H7 (cell line): ENCODE measurements at regions not wholly inside any gene's neighbourhood (a gene's known extent, or its start where the extent isn't known, plus 50 kb on each side); places are given as distances from the start of the nearest gene placed in this dataset.
A peak's percentile ranks its signal among the peaks of the same experiment; 100 is the strongest.
"Not testable (repeated sequence)": the region's sequence is repeated elsewhere in the genome, so short reads cannot be mapped to it uniquely, and the experiment has no call there.

ENCODE experiments used
- DNase-seq: peaks from one replicate; pipeline ENCODE4 v3.0.0; 2012
- H3K27me3 ChIP-seq: 2 replicates; pipeline ENCODE4 v1.6.0; 2011; ENCODE audit warnings: mild to moderate bottlenecking, low read length; ENCODE audit not compliant: control insufficient read depth, insufficient read depth
- H3K36me3 ChIP-seq: replicated peaks from 2 replicates; pipeline ENCODE4 v1.5.1; 2011; ENCODE audit warnings: low read length; ENCODE audit not compliant: control insufficient read depth, insufficient read depth
- H3K4me3 ChIP-seq: 2 replicates; pipeline ENCODE4 v1.5.1; 2011; ENCODE audit warnings: low read depth, mild to moderate bottlenecking, control low read depth, low read length, moderate library complexity; ENCODE audit not compliant: insufficient read depth

DNA sequence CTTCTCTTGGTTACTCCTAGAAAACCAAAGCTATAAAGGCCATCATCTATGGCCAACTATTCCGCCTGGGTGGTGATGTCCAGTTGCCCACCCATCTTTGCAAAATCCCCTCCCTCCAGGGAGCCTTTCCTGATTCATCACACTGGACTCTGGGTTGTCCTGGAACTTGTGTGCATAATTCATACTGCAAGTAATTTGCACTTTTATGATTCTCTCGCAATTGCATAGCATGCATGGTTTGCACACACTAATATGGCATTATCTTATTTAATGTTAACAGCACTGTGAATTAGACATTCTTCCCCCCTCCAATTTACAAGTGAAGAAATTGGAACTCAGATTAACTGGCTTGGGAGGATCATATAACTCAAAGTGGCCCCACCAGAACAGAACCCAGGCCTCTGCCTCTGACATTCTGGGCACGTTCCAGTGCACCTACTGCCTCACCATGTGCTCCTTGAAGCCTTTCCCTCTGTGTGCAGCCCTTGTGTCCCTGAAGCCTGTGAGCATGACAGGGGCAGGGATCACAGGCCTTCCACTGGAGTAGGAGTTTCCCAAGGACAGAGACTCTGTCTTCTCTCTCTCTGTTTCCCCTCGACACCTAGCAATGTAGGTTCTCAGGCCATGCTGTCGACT, 98.9 kb upstream of the IPO9 start:
- Histone ChIP-seq H3K36me3 (no peaks in the 10 kb centered on the region), H3K27me3 (no peaks in the 10 kb centered on the region), H3K4me3 (no peak overlapping the region)
- no peak for DNase-seq

DNA sequence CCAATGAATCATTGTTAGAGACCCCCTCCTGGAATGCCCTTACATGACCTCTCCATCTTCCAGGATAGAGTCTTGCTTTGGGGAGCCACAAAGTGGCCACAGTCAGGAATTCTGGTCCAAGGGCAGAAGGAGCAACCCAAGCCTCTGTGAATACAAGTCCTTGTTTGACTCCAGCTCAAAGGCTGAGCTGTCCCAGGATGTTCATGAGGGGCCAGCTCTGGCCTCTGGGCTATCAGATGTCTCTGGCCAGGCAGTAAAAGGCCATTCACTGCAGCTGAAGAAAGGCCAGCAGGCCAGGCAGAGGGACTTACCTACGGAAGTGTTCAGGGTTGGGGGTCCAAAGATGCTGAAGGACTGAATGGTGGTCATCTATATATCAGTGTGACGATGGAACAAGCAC, 98.3 kb upstream of the IPO9 start:
- Histone ChIP-seq H3K36me3 (no peaks in the 10 kb centered on the region), H3K4me3 (no peak overlapping the region)

DNA sequence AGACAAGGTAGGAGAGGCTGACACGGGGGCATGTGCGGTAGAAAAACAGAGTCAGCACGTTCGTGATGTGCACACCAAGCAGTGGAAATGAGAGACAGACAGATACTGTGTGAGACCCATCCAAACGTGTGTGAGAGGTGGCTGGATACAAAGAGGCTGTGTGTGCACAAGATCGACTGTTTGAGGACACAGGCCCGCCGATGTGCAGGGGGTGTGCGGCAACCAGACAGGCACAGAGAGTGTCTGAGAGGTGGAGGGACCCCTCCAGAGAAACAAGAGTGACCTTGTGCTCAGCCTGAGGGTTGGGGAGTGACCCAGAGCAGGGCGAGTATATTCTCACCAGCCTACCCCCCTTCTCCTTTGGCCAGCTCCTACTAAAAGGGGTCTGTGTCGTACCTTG, 97.8 kb upstream of the IPO9 start:
- Histone ChIP-seq H3K27me3 (no peaks in the 10 kb centered on the region), H3K36me3 (no peaks in the 10 kb centered on the region), H3K4me3 (no peak overlapping the region)
- DNase-seq = no peak

More for the DNA sequence above, 98.3 kb upstream of the IPO9 start:
- DNase-seq = no peak
- no peaks in the 10 kb centered on the region for H3K27me3 ChIP-seq

DNA sequence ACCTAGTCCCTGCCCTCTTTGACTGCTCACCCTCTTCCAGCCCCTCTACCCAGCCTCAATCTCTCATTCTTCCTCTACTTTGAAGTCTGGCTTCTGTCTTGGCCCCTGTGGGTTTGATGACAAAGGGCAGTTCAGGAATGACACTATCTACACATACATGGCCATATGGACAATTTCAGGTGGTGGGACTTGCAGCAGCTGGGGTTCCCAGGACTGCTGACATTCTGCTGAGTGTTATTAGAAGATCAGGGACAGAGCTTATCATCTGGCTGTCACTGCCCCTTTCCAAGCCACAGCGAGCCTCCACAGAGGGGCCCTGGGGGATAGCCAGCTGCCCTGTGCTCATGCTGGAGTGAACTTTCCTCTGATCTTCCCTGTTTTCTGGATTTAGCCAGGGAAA, 97.4 kb upstream of the IPO9 start:
- no peak for DNase-seq
- Histone ChIP-seq H3K36me3 (no peaks in the 10 kb centered on the region), H3K27me3 (no peaks in the 10 kb centered on the region), H3K4me3 (no peak overlapping the region)

DNA sequence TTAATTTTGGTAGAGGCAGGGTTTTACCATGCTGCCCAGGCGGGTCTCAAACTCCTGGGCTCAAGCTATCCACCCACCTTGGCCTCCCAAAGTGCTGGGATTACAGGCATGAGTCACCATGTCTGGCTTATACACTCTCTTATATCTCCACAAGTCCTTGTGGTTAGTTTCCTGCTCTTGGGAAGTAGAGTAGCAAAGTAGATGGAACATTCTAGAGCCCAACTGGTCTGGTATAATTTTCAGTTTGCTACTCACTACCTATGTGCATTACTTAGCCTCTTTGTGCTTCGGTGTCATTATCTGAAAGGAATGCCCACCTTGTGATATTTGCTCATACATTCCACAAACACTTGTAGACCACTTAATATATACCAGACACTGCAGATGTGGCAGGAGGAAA, 96.6 kb upstream of the IPO9 start:
- Histone ChIP-seq H3K27me3 (no peaks in the 10 kb centered on the region), H3K36me3 (no peaks in the 10 kb centered on the region), H3K4me3 (no peak overlapping the region)
- DNase-seq = no peak

DNA sequence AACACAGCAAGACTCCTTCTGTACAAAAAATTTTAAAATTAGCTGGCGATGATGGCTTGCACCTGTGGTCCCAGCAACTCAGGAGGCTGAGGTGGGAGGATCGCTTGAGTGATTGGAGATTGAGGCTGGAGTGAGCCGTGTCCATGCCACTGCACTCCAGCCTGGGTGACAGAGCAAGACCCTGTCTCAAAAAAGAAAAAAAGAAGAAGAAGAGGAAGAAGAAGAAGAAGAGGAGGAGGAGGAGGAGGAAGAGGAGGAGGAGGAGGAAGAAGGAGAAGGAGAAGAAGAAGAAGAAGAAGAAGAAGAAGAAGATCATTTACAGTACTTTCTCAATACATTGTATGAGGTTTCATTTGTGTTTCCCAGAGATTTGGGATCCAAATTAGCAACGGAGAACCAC, 94.7 kb upstream of the IPO9 start:
- H3K27me3 ChIP-seq, DNase-seq, H3K4me3 ChIP-seq, H3K36me3 ChIP-seq: not testable (repeated sequence)

DNA sequence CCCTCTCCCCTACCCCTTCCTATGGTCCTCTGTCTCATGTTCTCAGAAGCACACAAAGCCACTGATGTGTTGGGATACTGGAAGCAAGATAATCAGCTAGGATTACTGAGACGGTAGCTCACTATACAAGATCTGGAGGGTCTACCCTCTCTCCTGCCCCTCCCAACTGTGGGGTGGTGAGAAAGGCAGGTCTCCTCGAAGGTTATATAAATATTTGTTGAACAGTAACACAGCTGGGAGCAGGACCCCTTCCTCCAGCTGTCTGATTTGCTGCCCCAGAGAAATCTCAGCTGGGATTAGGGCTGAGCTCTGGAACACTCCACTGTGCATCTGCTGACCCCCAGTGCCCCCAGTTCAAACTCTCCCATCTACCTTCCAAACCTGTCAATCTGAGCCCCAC, 94.2 kb upstream of the IPO9 start:
- Histone ChIP-seq H3K36me3 (no peaks in the 10 kb centered on the region), H3K27me3 (no peaks in the 10 kb centered on the region; the same call in 1 of the 2 replicates), H3K4me3 (no peak overlapping the region)
- DNase-seq = no peak

DNA sequence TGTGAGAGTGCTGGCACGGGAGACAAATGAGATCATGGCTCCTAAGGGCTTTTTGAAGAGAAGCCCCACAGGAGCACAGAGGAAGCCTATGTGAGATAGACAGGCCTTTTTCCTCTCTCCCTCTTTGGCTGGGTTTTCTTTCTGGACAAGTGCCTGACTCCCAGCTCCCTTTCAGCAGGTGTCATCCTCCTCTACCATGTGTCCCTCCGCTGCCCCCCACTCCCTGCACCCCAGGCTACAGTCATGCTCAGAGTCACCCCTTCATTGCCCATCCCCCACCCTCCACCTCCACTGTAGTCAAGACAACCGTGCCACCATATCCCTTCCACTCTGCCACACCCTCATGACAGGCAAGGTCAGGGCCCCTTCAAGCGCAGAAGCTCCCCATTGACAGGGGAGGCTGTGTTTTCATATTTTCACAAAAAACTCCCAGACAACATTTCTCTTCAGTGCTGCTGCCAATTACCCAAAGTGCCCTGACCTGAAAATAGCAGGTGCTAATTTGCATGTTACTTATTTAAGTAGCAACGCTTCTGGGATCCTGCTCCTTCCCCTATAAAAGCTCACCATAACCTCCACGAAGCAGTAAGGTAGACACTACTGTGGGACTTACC, 92.1 kb upstream of the IPO9 start:
- Histone ChIP-seq H3K36me3 (no peaks in the 10 kb centered on the region), H3K4me3 (no peak overlapping the region), H3K27me3 (no peaks in the 10 kb centered on the region; the same call in 1 of the 2 replicates)
- DNase-seq = no peak

DNA sequence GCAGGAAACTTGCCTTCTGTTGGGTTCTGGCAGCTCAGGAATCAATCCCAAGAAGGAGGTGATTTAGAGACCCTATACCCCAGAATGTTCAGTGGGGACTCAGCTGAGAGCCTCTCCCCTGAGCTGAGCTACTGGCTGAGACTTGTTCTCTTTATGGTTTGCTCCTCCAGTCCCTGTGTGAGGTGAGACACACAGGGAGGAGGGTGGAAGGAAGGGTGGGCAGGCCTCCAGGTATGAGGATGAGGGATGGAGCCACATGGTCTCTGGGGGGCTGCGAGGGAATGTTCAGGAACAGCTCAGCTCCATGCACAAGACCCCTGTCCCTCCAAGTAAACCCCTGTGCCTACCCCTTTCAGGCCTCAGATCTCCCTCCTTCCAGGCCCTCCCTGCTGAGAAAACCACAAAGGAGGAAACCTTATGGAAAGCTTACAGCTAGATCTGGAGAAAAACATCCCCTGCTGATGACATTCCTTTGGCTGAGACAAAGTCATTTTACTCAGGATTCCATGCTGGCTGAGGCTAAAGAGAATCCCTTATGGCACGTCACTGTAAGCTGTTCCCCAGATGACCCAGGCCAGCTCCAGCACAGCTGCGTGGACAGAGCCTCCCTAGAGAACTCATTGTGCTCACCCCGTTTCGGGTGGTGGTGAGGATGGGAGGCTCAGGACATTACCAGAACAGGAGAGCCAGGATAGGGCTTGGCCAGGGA, 91.5 kb upstream of the IPO9 start:
- peak; percentile 76 for DNase-seq
- H3K27me3 ChIP-seq = no peaks in the 10 kb centered on the region; the same call in 1 of the 2 replicates
- no peak overlapping the region for H3K4me3 ChIP-seq
- no peaks in the 10 kb centered on the region for H3K36me3 ChIP-seq

DNA sequence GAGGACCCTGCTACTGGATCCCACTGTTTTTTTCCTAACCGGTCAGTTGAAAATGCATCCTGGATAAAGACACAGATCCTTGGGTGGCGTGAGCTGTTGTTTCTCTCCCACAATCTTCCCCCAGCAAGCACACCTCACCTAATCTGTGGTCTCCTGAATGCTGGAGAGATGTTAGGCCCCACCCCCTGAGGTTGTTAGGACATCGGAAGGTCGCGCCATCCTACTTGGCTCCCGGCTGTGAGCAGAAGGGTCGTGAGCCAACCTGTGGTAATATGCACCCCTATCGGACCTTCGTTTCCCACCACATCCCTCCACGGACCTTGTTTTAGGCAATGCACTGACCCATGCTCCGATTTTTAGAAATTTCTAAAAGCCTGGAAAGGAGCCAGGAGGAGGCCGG, 89.9 kb upstream of the IPO9 start:
- H3K4me3 ChIP-seq = peak overlapping the region; percentile 79

DNA sequence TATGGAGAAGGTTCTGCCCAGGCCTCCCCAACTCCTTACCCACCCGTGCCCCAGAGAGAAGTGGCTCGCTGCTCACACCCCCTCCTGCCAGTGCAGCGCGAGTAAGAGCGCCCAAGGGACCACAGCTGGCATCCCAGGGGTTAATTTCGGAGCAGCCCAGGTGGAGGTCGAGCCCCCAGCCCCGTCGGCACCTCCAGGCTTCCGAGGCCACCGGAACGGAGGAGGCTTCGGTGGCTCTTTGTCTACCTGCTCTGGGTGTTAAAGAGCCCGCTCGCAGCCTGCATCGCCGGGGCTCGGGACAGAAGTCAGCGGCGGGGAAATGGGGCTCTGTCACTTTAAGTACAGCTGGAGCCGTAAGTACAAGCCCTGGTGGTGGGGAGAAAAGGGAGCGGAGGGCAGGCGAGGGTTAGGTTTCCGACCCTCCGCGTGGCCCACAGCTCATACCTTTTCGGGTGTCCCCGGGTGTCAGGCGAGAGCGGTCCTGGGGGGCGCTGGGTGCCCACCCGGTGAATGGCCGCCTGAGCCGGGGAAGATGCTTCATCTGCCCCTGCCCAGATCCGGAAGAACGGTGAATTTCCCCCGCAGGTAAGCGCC, 89.4 kb upstream of the IPO9 start:
- DNase-seq = peak; percentile 86
- Histone ChIP-seq H3K27me3 (no peaks in the 10 kb centered on the region; the same call in 1 of the 2 replicates), H3K4me3 (peak overlapping the region; percentile 79), H3K36me3 (no peaks in the 10 kb centered on the region)

More for the DNA sequence above, 89.9 kb upstream of the IPO9 start:
- Histone ChIP-seq H3K36me3 (no peaks in the 10 kb centered on the region), H3K27me3 (no peaks in the 10 kb centered on the region; the same call in 1 of the 2 replicates)
- DNase-seq = peak; percentile 49

DNA sequence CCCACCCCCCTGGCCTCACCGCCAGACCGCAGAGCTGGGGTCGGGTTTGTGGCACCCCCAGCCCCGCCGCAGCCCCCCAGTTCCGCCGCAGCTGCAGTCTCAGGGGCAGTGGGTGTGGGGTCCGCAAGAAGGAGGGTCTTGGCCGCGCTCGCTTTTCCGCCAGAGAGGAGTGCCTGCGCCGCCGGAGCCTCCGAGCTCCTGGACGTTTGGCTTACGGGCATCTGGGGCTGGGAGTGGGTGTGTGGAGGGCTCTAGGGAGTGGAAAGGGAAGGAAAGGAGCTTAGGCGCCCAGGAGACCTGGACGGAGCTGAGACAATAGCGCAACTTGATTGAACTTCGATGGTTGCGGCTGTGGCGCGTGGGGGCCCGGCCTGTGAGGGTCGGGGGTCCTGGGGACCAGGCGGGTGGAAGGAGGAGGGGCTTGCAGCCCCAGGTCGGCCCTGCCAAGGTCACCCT, 88.8 kb upstream of the IPO9 start:
- peak overlapping the region; percentile 79 for H3K4me3 ChIP-seq
- DNase-seq = peak; percentile 83

DNA sequence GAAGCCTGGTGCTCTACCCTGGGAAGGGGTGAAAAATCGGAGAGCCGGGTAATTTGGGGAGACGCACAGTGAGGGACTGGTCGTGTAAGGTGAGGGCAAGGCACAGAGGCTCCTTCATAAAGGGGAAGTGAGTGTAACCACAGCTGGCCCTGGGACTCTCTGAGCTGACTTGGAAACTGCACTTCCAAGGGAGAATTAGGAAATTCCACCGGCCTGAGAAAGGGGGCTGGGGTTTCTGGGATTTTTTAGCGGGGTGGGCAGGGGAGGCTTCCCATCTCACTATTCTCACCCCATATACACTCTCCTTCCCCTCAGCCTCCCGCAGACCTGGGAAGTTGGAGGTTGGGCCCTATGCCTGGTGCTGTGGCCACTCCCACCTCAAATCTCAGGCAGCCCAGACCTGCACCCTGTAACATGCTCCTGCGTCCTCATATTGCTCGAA, 88.3 kb upstream of the IPO9 start:
- H3K36me3 ChIP-seq = no peaks in the 10 kb centered on the region
- DNase-seq = no peak
- peak overlapping the region; percentile 79 for H3K4me3 ChIP-seq
- no peaks in the 10 kb centered on the region; the same call in 1 of the 2 replicates for H3K27me3 ChIP-seq

More for the DNA sequence above, 88.8 kb upstream of the IPO9 start:
- Histone ChIP-seq H3K36me3 (no peaks in the 10 kb centered on the region), H3K27me3 (no peaks in the 10 kb centered on the region; the same call in 1 of the 2 replicates)

DNA sequence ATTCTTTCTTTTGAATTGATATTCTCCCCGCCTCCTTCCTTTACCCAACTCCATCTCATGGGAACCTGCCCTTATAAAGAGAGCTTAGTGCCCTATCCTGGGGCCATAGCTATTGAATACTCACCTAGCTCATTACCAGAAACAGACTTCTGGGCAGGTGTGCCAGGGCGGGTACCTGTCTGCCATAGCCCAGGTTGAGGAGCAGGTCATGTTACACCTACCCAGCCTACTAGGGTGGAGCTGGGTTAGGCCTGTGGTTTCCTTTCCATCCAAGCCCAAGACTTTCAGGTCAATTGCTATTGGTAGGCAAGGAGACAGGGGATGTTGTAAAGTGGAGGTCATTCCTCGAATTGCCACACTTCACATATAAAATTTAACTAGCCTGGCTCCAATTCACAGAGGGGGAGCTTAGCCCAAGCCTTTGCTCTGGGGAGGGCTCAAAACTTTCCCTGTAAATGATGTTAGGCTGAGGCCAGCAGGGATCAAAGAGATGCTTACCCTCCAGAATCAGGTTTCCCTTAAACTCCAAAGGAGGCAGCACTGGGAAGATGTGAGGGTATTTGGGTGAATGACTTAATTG, 87.1 kb upstream of the IPO9 start:
- Histone ChIP-seq H3K27me3 (no peaks in the 10 kb centered on the region; the same call in 1 of the 2 replicates), H3K36me3 (no peaks in the 10 kb centered on the region), H3K4me3 (no peak overlapping the region)
- DNase-seq = peak; percentile 24
